HG03108 (cell line): ENCODE measurements at regions not wholly inside any gene's neighbourhood (a gene's known extent, or its start where the extent isn't known, plus 50 kb on each side); places are given as distances from the start of the nearest gene placed in this dataset.
"Not testable (repeated sequence)": the region's sequence is repeated elsewhere in the genome, so short reads cannot be mapped to it uniquely, and the experiment has no call there.

Source experiments
- ATAC-seq: cut with Tn5 transposase; IDR thresholded peaks from one replicate; pipeline ENCODE4 v1.9.1; 2021; ENCODE audit warnings: moderate library complexity; ENCODE audit not compliant: unreplicated experiment

GRCh38 chr14:89699071-89699470 lies 255.5 kb downstream of the EFCAB11 start:
- ATAC-seq, result no peak

- no peak for ATAC-seq
Measured at GRCh38 chr14:89697281-89698060, 257.1 kb downstream of the EFCAB11 start.

- no peak for ATAC-seq
Measured at GRCh38 chr14:89695846-89696245, 258.7 kb downstream of the EFCAB11 start.

- ATAC-seq, result no peak
Measured at GRCh38 chr14:89690139-89690538, 264.4 kb downstream of the EFCAB11 start.

- ATAC-seq, result not testable (repeated sequence)
Measured at GRCh38 chr14:89689711-89690110, 264.8 kb downstream of the EFCAB11 start.

- no peak for ATAC-seq
Measured at GRCh38 chr14:89688507-89689211, 265.9 kb downstream of the EFCAB11 start.

GRCh38 chr14:89687129-89687528 lies 267.4 kb downstream of the EFCAB11 start:
- not testable (repeated sequence) for ATAC-seq

GRCh38 chr14:89684139-89684538 lies 267.1 kb upstream of the FOXN3 start:
- no peak for ATAC-seq

- peak; percentile 79 for ATAC-seq
Measured at GRCh38 chr14:89681086-89682018, 264.3 kb upstream of the FOXN3 start.

GRCh38 chr14:89680156-89680555 lies 263.1 kb upstream of the FOXN3 start:
- ATAC-seq, result no peak

- no peak for ATAC-seq
Measured at GRCh38 chr14:89678768-89679167, 261.7 kb upstream of the FOXN3 start.

- ATAC-seq, result no peak
Measured at GRCh38 chr14:89675590-89675989, 258.6 kb upstream of the FOXN3 start.

- no peak for ATAC-seq
Measured at GRCh38 chr14:89674936-89675335, 257.9 kb upstream of the FOXN3 start.

- ATAC-seq, result no peak
Measured at GRCh38 chr14:89674240-89674639, 257.2 kb upstream of the FOXN3 start.

GRCh38 chr14:89673512-89674225 lies 256.6 kb upstream of the FOXN3 start:
- no peak for ATAC-seq

- ATAC-seq, result no peak
Measured at GRCh38 chr14:89672636-89673511, 255.8 kb upstream of the FOXN3 start.

- ATAC-seq, result peak; percentile 47
Measured at GRCh38 chr14:89669193-89669592, 252.2 kb upstream of the FOXN3 start.

- no peak for ATAC-seq
Measured at GRCh38 chr14:89667983-89668382, 250.9 kb upstream of the FOXN3 start.

GRCh38 chr14:89665300-89666081 lies 248.5 kb upstream of the FOXN3 start:
- not testable (repeated sequence) for ATAC-seq
